Stomach (tissue), 4 donors: ENCODE measurements at regions not wholly inside any gene's neighbourhood (a gene's known extent, or its start where the extent isn't known, plus 50 kb on each side); places are given as distances from the start of the nearest gene placed in this dataset.

ENCODE experiments used
- EP300 ChIP-seq: sonication (generic); formaldehyde crosslinking; IDR thresholded peaks from one replicate; pipeline ENCODE4 v1.6.1; 2017; ENCODE audit warnings: antibody characterized with exemption
- POLR2A ChIP-seq, 4 donors: fragments of 450-650 bp; IDR thresholded peaks; one replicate each; pipeline ENCODE4 v1.6.1; 2016; ENCODE audit warnings: antibody characterized with exemption in 4 of 4, control low read depth in 2 of 4, mild to moderate bottlenecking in 1 of 4, moderate library complexity in 1 of 4

DNA sequence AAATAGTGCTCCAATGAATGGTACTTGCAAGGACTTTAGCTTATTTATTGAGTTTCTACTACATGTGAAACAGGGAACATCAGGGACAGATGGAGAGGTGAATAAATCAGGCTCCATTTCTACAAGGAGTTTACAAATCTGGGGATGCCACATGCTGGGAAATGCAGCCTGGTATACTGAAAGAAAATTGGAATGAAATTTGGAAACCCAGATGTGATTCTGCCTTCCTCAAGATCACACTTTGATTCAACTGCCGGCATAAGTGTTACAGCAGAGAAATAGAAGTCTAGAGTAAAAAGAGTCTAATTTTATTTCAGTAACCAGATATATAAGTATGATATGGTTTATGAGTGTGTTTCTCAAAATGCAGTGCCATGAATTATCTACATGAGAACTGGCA is 1408.4 kb upstream of the C9orf72 start:
- TF ChIP-seq EP300 (no peak), POLR2A (IDR thresholded peaks at IDR 0.05) (no peak)
